Skeletal muscle tissue (tissue), 3 donors: ENCODE measurements at regions not wholly inside any gene's neighbourhood (a gene's known extent, or its start where the extent isn't known, plus 50 kb on each side); places are given as distances from the start of the nearest gene placed in this dataset.

ENCODE experiments used
- H3K27ac ChIP-seq: one replicate; pipeline ENCODE4 v1.7.0; 2013; ENCODE audit warnings: mild to moderate bottlenecking, low read depth, low read length, inconsistent platforms
- H3K27me3 ChIP-seq, 3 donors: one replicate each; pipeline ENCODE4 v1.7.0; 2013; ENCODE audit warnings: low read length in 3 of 3; ENCODE audit not compliant: control insufficient read depth in 3 of 3, insufficient read depth in 3 of 3
- H3K36me3 ChIP-seq, 3 donors: one replicate each; pipeline ENCODE4 v1.7.0; 2013; ENCODE audit warnings: low read length in 3 of 3; ENCODE audit not compliant: control insufficient read depth in 3 of 3, insufficient read depth in 3 of 3
- H3K4me1 ChIP-seq, 3 donors: one replicate each; pipeline ENCODE4 v1.7.0; 2013; ENCODE audit warnings: low read length in 3 of 3, mild to moderate bottlenecking in 3 of 3; ENCODE audit not compliant: control insufficient read depth in 3 of 3, insufficient read depth in 3 of 3
- H3K4me3 ChIP-seq, 3 donors: one replicate each; pipeline ENCODE4 v1.7.0; 2013; ENCODE audit warnings: low read length in 3 of 3
- H3K9ac ChIP-seq, 3 donors: one replicate each; pipeline ENCODE4 v1.7.0; 2013; ENCODE audit warnings: low read length in 3 of 3, mild to moderate bottlenecking in 3 of 3, moderate library complexity in 2 of 3, low read depth in 1 of 3
- H3K9me3 ChIP-seq, 3 donors: one replicate each; pipeline ENCODE4 v1.7.0; 2013; ENCODE audit warnings: low read length in 3 of 3; ENCODE audit not compliant: control insufficient read depth in 3 of 3
- donor health status: Osteomylitis.

DNA sequence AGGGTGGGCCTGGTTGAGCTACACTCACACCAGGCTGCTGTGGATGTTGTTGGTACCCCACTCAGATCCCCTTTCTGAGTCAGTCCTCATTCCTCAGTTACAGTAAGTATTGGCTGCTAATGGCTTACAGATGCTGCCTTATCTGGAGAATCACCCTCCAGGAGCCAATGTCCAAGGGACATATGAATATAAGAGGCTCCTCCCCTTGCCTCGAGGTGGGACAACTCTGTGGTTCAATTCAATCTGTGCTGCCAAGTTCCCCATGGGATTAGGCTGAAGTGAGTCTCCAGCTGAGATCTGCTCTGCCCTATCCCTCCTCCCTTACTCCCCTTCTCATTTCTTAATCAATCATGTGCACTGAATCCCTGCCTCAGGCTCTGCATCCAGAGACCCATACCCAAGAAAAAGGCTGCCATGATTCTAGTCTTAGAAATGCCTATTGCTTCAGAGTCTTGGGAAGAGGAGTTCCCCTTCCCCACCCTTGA is 168.8 kb upstream of the SYT13 start:
- no peak overlapping the region for H3K9ac ChIP-seq
- no peak overlapping the region for H3K27ac ChIP-seq
- no peaks in the 10 kb centered on the region for H3K4me1 ChIP-seq
- H3K4me3 ChIP-seq, result no peak overlapping the region
- H3K36me3 ChIP-seq, result no peaks in the 10 kb centered on the region
- no peaks in the 10 kb centered on the region for H3K9me3 ChIP-seq
- peaks cover 0 to 14% (median 4%) of the 10 kb centered on the region in 3 donors for H3K27me3 ChIP-seq

- Histone ChIP-seq H3K4me1 (no peaks in the 10 kb centered on the region), H3K27me3 (peaks cover 0 to 14% (median 7%) of the 10 kb centered on the region in 3 donors), H3K9ac (no peak overlapping the region), H3K4me3 (no peak overlapping the region), H3K36me3 (no peaks in the 10 kb centered on the region), H3K27ac (no peak overlapping the region), H3K9me3 (no peaks in the 10 kb centered on the region)
Measured at GRCh38 chr11:45453721-45454120, 167.6 kb upstream of the SYT13 start.

DNA sequence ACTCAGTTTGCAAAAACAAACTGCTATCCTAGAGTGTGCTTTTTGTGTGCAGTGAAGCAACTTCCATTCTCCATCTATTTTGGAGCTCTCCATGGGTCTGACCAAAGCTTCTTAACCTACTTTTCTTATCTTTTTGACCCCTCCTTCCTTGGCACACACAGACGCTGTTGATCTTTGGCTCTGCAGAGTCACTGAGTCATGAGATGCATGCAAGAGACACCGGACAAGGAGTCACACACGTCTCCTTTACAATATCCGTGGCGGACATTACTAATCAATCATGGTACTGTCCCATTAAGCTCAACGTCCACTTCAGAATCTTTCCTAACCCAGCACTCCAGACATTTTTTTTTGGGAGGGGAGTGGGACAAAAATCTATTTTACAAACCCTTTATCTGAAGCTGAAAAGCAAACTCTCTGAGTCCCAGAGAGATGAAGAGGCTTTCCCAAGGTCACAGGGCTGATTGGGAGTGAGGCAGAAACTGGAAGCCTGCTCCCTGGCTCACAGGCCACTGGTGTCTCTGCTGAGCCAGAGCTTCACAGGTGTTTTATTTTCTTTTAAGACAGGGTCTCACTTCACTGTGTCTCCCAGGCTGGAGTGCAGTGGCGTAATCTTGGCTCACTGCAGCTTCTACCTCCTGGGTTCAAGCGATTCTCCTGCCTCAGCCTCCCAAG is 165.8 kb upstream of the SYT13 start:
- Histone ChIP-seq H3K27ac (no peak overlapping the region), H3K36me3 (no peaks in the 10 kb centered on the region), H3K27me3 (peaks cover 0 to 13% (median 13%) of the 10 kb centered on the region in 3 donors), H3K9ac (no peak overlapping the region), H3K4me1 (no peaks in the 10 kb centered on the region), H3K9me3 (no peaks in the 10 kb centered on the region), H3K4me3 (no peak overlapping the region)

GRCh38 chr11:45450189-45450588 is 164.0 kb upstream of the SYT13 start:
- Histone ChIP-seq H3K4me3 (no peak overlapping the region), H3K36me3 (no peaks in the 10 kb centered on the region), H3K9me3 (no peaks in the 10 kb centered on the region), H3K27ac (no peak overlapping the region), H3K27me3 (peaks cover 9 to 22% (median 19%) of the 10 kb centered on the region in 3 donors), H3K9ac (no peak overlapping the region), H3K4me1 (no peaks in the 10 kb centered on the region)

- Histone ChIP-seq H3K36me3 (no peaks in the 10 kb centered on the region), H3K27me3 (peaks cover 13 to 31% (median 18%) of the 10 kb centered on the region in 3 donors), H3K9me3 (no peaks in the 10 kb centered on the region), H3K4me3 (no peak overlapping the region), H3K4me1 (no peaks in the 10 kb centered on the region), H3K27ac (no peak overlapping the region), H3K9ac (no peak overlapping the region)
Measured at GRCh38 chr11:45449036-45449601, 163.0 kb upstream of the SYT13 start.

GRCh38 chr11:45448561-45448960 is 162.4 kb upstream of the SYT13 start:
- Histone ChIP-seq H3K27ac (no peak overlapping the region), H3K36me3 (no peaks in the 10 kb centered on the region), H3K4me1 (no peaks in the 10 kb centered on the region), H3K9me3 (no peaks in the 10 kb centered on the region), H3K9ac (no peak overlapping the region), H3K4me3 (no peak overlapping the region), H3K27me3 (peaks cover 13 to 28% (median 18%) of the 10 kb centered on the region in 3 donors)

- Histone ChIP-seq H3K9me3 (no peaks in the 10 kb centered on the region), H3K27ac (no peak overlapping the region), H3K9ac (no peak overlapping the region), H3K27me3 (peaks cover 13 to 31% (median 18%) of the 10 kb centered on the region in 3 donors), H3K4me3 (no peak overlapping the region), H3K36me3 (no peaks in the 10 kb centered on the region), H3K4me1 (no peaks in the 10 kb centered on the region)
Measured at GRCh38 chr11:45446998-45447397, 160.9 kb upstream of the SYT13 start.

- no peak overlapping the region for H3K9ac ChIP-seq
- no peaks in the 10 kb centered on the region for H3K36me3 ChIP-seq
- H3K4me3 ChIP-seq, result no peak overlapping the region
- peaks cover 13 to 31% (median 18%) of the 10 kb centered on the region in 3 donors for H3K27me3 ChIP-seq
- no peaks in the 10 kb centered on the region for H3K4me1 ChIP-seq
- no peak overlapping the region for H3K27ac ChIP-seq
- no peaks in the 10 kb centered on the region for H3K9me3 ChIP-seq
Measured at GRCh38 chr11:45446434-45446833, 160.3 kb upstream of the SYT13 start.

DNA sequence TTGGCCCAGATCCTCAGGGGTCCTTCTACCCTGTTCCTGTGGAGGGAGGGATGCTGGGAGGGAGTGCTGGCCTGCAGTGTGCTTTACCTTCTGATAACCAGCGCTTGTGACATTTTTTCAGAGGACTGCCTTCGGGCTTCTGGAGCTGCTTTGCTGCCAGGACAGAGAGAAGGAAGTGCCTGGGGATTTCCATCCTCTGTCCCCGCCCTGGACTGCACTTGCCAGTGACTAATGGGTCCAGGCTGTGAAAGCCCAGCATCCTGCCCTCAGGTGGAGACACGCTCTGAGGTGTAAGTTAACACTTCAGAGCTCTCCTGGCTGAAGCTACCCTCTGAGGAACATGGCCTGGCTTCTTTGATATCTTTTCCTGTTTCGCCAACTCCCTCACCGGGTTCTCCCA is 158.7 kb upstream of the SYT13 start:
- H3K9ac ChIP-seq, result no peak overlapping the region
- H3K4me1 ChIP-seq, result no peaks in the 10 kb centered on the region
- H3K4me3 ChIP-seq, result no peak overlapping the region
- no peak overlapping the region for H3K27ac ChIP-seq
- H3K27me3 ChIP-seq, result peaks cover 13 to 31% (median 21%) of the 10 kb centered on the region in 3 donors
- H3K36me3 ChIP-seq, result no peaks in the 10 kb centered on the region
- H3K9me3 ChIP-seq, result no peaks in the 10 kb centered on the region

GRCh38 chr11:45440111-45440510 is 154.0 kb upstream of the SYT13 start:
- Histone ChIP-seq H3K4me1 (peaks cover 0 to 11% (median 7%) of the 10 kb centered on the region in 3 donors), H3K4me3 (no peak overlapping the region), H3K9me3 (no peaks in the 10 kb centered on the region), H3K36me3 (no peaks in the 10 kb centered on the region), H3K27me3 (peaks cover 8 to 16% (median 15%) of the 10 kb centered on the region in 3 donors), H3K9ac (no peak overlapping the region), H3K27ac (no peak overlapping the region)
